ENCODE measurements at regions not wholly inside any gene's neighbourhood (a gene's known extent, or its start where the extent isn't known, plus 50 kb on each side); places are given as distances from the start of the nearest gene placed in this dataset.

- 18 to 25% (median 22%) methylated on average over 3 of the region's 3 CpGs for WGBS, 3 donors
- DNase-seq: no peak
- TF ChIP-seq CTCF (IDR thresholded peaks at IDR 0.05): no peak
- no peak for TF ChIP-seq EP300 (IDR thresholded peaks at IDR 0.05)
- TF ChIP-seq POLR2A (IDR thresholded peaks at IDR 0.05): no peak
Observed at GRCh38 chr2:215737477-215737876, 275.9 kb downstream of the MREG start.

GRCh38 chr2:215736653-215737290 lies 276.6 kb downstream of the MREG start:
- Histone ChIP-seq H3K9me3 (no peaks in the 10 kb centered on the region), H3K4me1 (ENCODE audit: insufficient read depth) (peaks cover 5% of the 10 kb centered on the region), H3K36me3 (no peaks in the 10 kb centered on the region), H3K4me3 (no peak overlapping the region), H3K27ac (no peak overlapping the region), H3K27me3 (no peaks in the 10 kb centered on the region)
- intact Hi-C loops (cut with DNase I): no loop called here
- no peak for TF ChIP-seq EP300 (IDR thresholded peaks at IDR 0.05)
- TF ChIP-seq CTCF (IDR thresholded peaks at IDR 0.05): peak in 1 of 3 donors; percentile 15
- 16 to 35% (median 21%) methylated on average over 4 of the region's 4 CpGs for WGBS, 3 donors
- no peak for DNase-seq

More at GRCh38 chr2:215737477-215737876, 275.9 kb downstream of the MREG start:
- Histone ChIP-seq H3K36me3 (no peaks in the 10 kb centered on the region), H3K27me3 (no peaks in the 10 kb centered on the region), H3K4me1 (ENCODE audit: insufficient read depth) (peaks cover 5% of the 10 kb centered on the region), H3K27ac (no peak overlapping the region), H3K4me3 (no peak overlapping the region), H3K9me3 (no peaks in the 10 kb centered on the region)
- intact Hi-C loops (cut with DNase I): no loop called here

GRCh38 chr2:215731108-215731658 lies 282.2 kb downstream of the MREG start:
- no peak for DNase-seq
- Histone ChIP-seq H3K4me1 (ENCODE audit: insufficient read depth) (peaks cover 4% of the 10 kb centered on the region), H3K4me3 (no peak overlapping the region), H3K27me3 (no peaks in the 10 kb centered on the region), H3K27ac (no peak overlapping the region), H3K9me3 (no peaks in the 10 kb centered on the region), H3K36me3 (no peaks in the 10 kb centered on the region)
- TF ChIP-seq EP300 (IDR thresholded peaks at IDR 0.05) (no peak), POLR2A (IDR thresholded peaks at IDR 0.05) (no peak)
- intact Hi-C loops (cut with DNase I): no loop called here
- 89 to 94% (median 90%) methylated on average over 5 of the region's 5 CpGs for WGBS, 3 donors

GRCh38 chr2:215729985-215730620 lies 283.2 kb downstream of the MREG start:
- 94% methylated on average over 5 of the region's 5 CpGs for WGBS, 3 donors

More at GRCh38 chr2:215729985-215730620, 283.2 kb downstream of the MREG start:
- no peak for TF ChIP-seq POLR2A (IDR thresholded peaks at IDR 0.05)
- no peak for TF ChIP-seq EP300 (IDR thresholded peaks at IDR 0.05)
- no peak for TF ChIP-seq CTCF (IDR thresholded peaks at IDR 0.05)
- Histone ChIP-seq H3K9me3 (no peaks in the 10 kb centered on the region), H3K27ac (no peak overlapping the region), H3K4me1 (ENCODE audit: insufficient read depth) (peaks cover 4% of the 10 kb centered on the region), H3K4me3 (no peak overlapping the region), H3K36me3 (no peaks in the 10 kb centered on the region), H3K27me3 (no peaks in the 10 kb centered on the region)
- no peak for DNase-seq
- intact Hi-C loops (cut with DNase I): no loop called here

Data from ovary (tissue), 7 donors.